H1 (cell line): ENCODE measurements at regions not wholly inside any gene's neighbourhood (a gene's known extent, or its start where the extent isn't known, plus 50 kb on each side); places are given as distances from the start of the nearest gene placed in this dataset.

Experiments used
- CTCF ChIA-PET: fragments of 300-600 bp; sonication (Branson Sonifier 250); formaldehyde crosslinking; loops from one replicate; lab custom pipeline; 2021; ENCODE audit not compliant: partially characterized antibody; lab: Charles Lee
- POLR2A ChIA-PET: fragments of 300-600 bp; sonication (Branson Sonifier 250); formaldehyde crosslinking; loops from one replicate; lab custom pipeline; 2021; ENCODE audit warnings: inconsistent platforms; ENCODE audit not compliant: partially characterized antibody; lab: Charles Lee
- DNase-seq, 2 experiments: peaks; one replicate each; pipeline versions ENCODE4 v3.0.0 to v3.0.0-alpha.2; 2010 to 2022; ENCODE audit warnings: low spot score in 2 of 2, low read depth in 1 of 2, mixed read lengths in 1 of 2
- FAIRE-seq: peaks from 2 replicates; lab custom pipeline; 2011; peaks lifted over from hg19 to GRCh38; lab: Jason Lieb, UNC
- H2AFZ ChIP-seq: 2 replicates; pipeline ENCODE4 v1.8.1; 2012; ENCODE audit warnings: low read length, inconsistent platforms
- H2AK5ac ChIP-seq: 2 replicates; pipeline ENCODE4 v1.6.1; 2013; ENCODE audit warnings: low read depth, low read length
- H2BK120ac ChIP-seq: replicated peaks from 2 replicates; pipeline ENCODE3; 2013; ENCODE audit warnings: low read depth, low read length, inconsistent platforms
- H2BK12ac ChIP-seq: 2 replicates; pipeline ENCODE4 v1.6.1; 2013; ENCODE audit warnings: low read depth, low read length
- H2BK15ac ChIP-seq: 2 replicates; pipeline ENCODE4 v1.6.1; 2013; ENCODE audit warnings: low read length
- H2BK20ac ChIP-seq: 2 replicates; pipeline ENCODE4 v1.6.1; 2013; ENCODE audit warnings: low read length
- H2BK5ac ChIP-seq: 2 replicates; pipeline ENCODE4 v1.6.1; 2013; ENCODE audit warnings: low read depth, low read length
- H3K14ac ChIP-seq: 2 replicates; pipeline ENCODE4 v1.6.1; 2013; ENCODE audit warnings: inconsistent platforms; ENCODE audit not compliant: insufficient read length
- H3K18ac ChIP-seq: 2 replicates; pipeline ENCODE4 v1.6.1; 2013; ENCODE audit warnings: low read length; ENCODE audit errors: extremely low read depth
- H3K23ac ChIP-seq: 2 replicates; pipeline ENCODE4 v1.6.1; 2013; ENCODE audit warnings: inconsistent platforms; ENCODE audit not compliant: insufficient read length
- H3K23me2 ChIP-seq: 2 replicates; pipeline ENCODE4 v1.6.1; 2013; ENCODE audit warnings: low read depth, low read length
- H3K27ac ChIP-seq: 2 replicates; pipeline ENCODE4 v1.6.1; 2011; ENCODE audit warnings: low read depth, low read length, inconsistent platforms
- H3K27me3 ChIP-seq, 4 experiments: replicated peaks in 1 of 4; 1 replicate in 1 of 4; 2 replicates in 3 of 4; pipeline versions ENCODE4 v1.6.1 to v1.8.1; 2011 to 2013; ENCODE audit warnings: low read length in 3 of 4, mild to moderate bottlenecking in 3 of 4, inconsistent platforms in 2 of 4, mixed read lengths in 2 of 4, moderate library complexity in 1 of 4; ENCODE audit not compliant: control insufficient read depth in 3 of 4, insufficient read depth in 3 of 4; ENCODE audit errors: extremely low read depth in 1 of 4
- H3K36me3 ChIP-seq, 4 experiments: 2 replicates each; pipeline versions ENCODE4 v1.6.1 to v1.8.1; 2011 to 2013; ENCODE audit warnings: mild to moderate bottlenecking in 4 of 4, low read length in 3 of 4, moderate library complexity in 2 of 4, control low read depth in 1 of 4, inconsistent platforms in 1 of 4; ENCODE audit not compliant: insufficient read depth in 4 of 4, control insufficient read depth in 2 of 4
- H3K4ac ChIP-seq: replicated peaks from 2 replicates; pipeline ENCODE3; 2013; ENCODE audit warnings: low read length, low read depth, mixed read lengths, inconsistent platforms; ENCODE audit not compliant: insufficient read length
- H3K4me1 ChIP-seq, 4 experiments: replicated peaks in 1 of 4; 1 replicate in 1 of 4; 2 replicates in 3 of 4; pipeline versions ENCODE4 v1.6.1 to v1.8.1; 2011 to 2013; ENCODE audit warnings: low read length in 3 of 4, inconsistent platforms in 2 of 4, mixed read lengths in 1 of 4; ENCODE audit not compliant: insufficient read depth in 4 of 4, control insufficient read depth in 3 of 4
- H3K4me2 ChIP-seq, 2 experiments: 2 replicates each; pipeline versions ENCODE4 v1.6.1 to v1.8.1; 2011 to 2013; ENCODE audit warnings: low read depth in 2 of 2, low read length in 2 of 2, control low read depth in 1 of 2, inconsistent platforms in 1 of 2, mild to moderate bottlenecking in 1 of 2; ENCODE audit not compliant: insufficient read depth in 1 of 2
- H3K4me3 ChIP-seq, 4 experiments: fragments of 200-600, 300-600 bp in 1 of 4; sonication (generic), shearing (Covaris generic), sonication (Bioruptor Twin) in 1 of 4; 2 replicates each; pipeline versions ENCODE4 v1.5.1 to v1.8.1; 2011 to 2016; ENCODE audit warnings: low read length in 4 of 4, low read depth in 3 of 4, control low read depth in 2 of 4, inconsistent platforms in 2 of 4, mild to moderate bottlenecking in 2 of 4, mixed read lengths in 1 of 4, moderate library complexity in 1 of 4; ENCODE audit not compliant: insufficient read depth in 2 of 4; ENCODE audit errors: extremely low read depth in 1 of 4
- H3K56ac ChIP-seq: replicated peaks from 2 replicates; pipeline ENCODE3; 2013; ENCODE audit warnings: low read depth, mild to moderate bottlenecking, mixed read lengths, low read length, inconsistent platforms; ENCODE audit not compliant: insufficient read length
- H3K79me1 ChIP-seq: 2 replicates; pipeline ENCODE4 v1.6.1; 2013; ENCODE audit warnings: low read depth, low read length, control low read depth
- H3K79me2 ChIP-seq, 2 experiments: 2 replicates each; pipeline versions ENCODE4 v1.6.1 to v1.8.1; 2012 to 2013; ENCODE audit warnings: low read length in 2 of 2, mild to moderate bottlenecking in 2 of 2, inconsistent platforms in 1 of 2; ENCODE audit not compliant: insufficient read depth in 2 of 2, control insufficient read depth in 1 of 2
- H3K9ac ChIP-seq, 4 experiments: replicated peaks in 1 of 4; 1 replicate in 1 of 4; 2 replicates in 3 of 4; pipeline versions ENCODE4 v1.6.1 to v1.8.1; 2011 to 2013; ENCODE audit warnings: low read depth in 3 of 4, low read length in 3 of 4, control low read depth in 2 of 4, mild to moderate bottlenecking in 2 of 4, moderate library complexity in 2 of 4, inconsistent platforms in 1 of 4; ENCODE audit errors: extremely low read depth in 1 of 4
- H3K9me3 ChIP-seq, 2 experiments: 2 replicates each; pipeline versions ENCODE4 v1.6.1 to v1.8.1; 2012 to 2013; ENCODE audit warnings: mild to moderate bottlenecking in 2 of 2, moderate library complexity in 2 of 2, control low read depth in 1 of 2, inconsistent platforms in 1 of 2, low read depth in 1 of 2, low read length in 1 of 2, mixed read lengths in 1 of 2; ENCODE audit not compliant: insufficient read depth in 2 of 2
- H4K20me1 ChIP-seq, 2 experiments: replicated peaks in 1 of 2; 2 replicates each; pipeline versions ENCODE3 to v1.8.1; 2011 to 2013; ENCODE audit warnings: inconsistent platforms in 2 of 2, low read length in 2 of 2, mild to moderate bottlenecking in 1 of 2; ENCODE audit not compliant: insufficient read depth in 2 of 2, control insufficient read depth in 1 of 2
- H4K5ac ChIP-seq: 2 replicates; pipeline ENCODE4 v1.6.1; 2013; ENCODE audit warnings: low read length, low read depth, mixed read lengths, inconsistent platforms; ENCODE audit not compliant: insufficient read length
- H4K8ac ChIP-seq: 2 replicates; pipeline ENCODE4 v1.8.0; 2013; ENCODE audit warnings: mild to moderate bottlenecking, moderate library complexity, low read length, inconsistent platforms; ENCODE audit not compliant: insufficient read depth; ENCODE audit errors: extremely low read depth
- H4K91ac ChIP-seq: replicated peaks from 2 replicates; pipeline ENCODE3; 2013; ENCODE audit warnings: low read length, mixed read lengths, inconsistent platforms; ENCODE audit not compliant: insufficient read length
- FOSL1 ChIP-seq: IDR thresholded peaks from 2 replicates; pipeline ENCODE4 v1.6.1; 2011; ENCODE audit warnings: mild to moderate bottlenecking, low read depth, low read length, moderate library complexity; ENCODE audit not compliant: insufficient read depth
- GTF2F1 ChIP-seq: IDR thresholded peaks from 2 replicates; pipeline ENCODE4 v1.6.1; 2012; ENCODE audit warnings: low read depth, low read length, improper control_type of control experiment, borderline replicate concordance
- NRF1 ChIP-seq: IDR thresholded peaks from 2 replicates; pipeline ENCODE4 v1.6.1; 2011; ENCODE audit warnings: mild to moderate bottlenecking, low read depth, low read length, improper control_type of control experiment
- POLR2A ChIP-seq, 2 experiments: IDR thresholded peaks; 1 replicate in 1 of 2; 2 replicates in 1 of 2; pipeline ENCODE4 v1.6.1; 2011; ENCODE audit warnings: low read depth in 2 of 2, low read length in 2 of 2, mild to moderate bottlenecking in 2 of 2; ENCODE audit errors: control extremely low read depth in 1 of 2
- SAP30 ChIP-seq: fragments of 300-600 bp; sonication (generic); IDR thresholded peaks from 2 replicates; pipeline ENCODE4 v1.7.1; 2012; ENCODE audit warnings: low read length, moderate library complexity, mild to moderate bottlenecking, inconsistent platforms; ENCODE audit not compliant: insufficient read depth, insufficient replicate concordance
- WGBS, 2 experiments: shearing (Covaris generic) in 1 of 2; methylation state at CpG; one replicate each; pipeline versions ENCODE4 v1.1.6 to v1.1.7; 2013 to 2015; ENCODE audit warnings: low lambda C conversion rate in 2 of 2, mixed read lengths in 2 of 2, inconsistent platforms in 1 of 2, low coverage in 1 of 2, missing lambda C conversion rate in 1 of 2; ENCODE audit not compliant: insufficient replicate concordance in 2 of 2, insufficient coverage in 1 of 2, insufficient read length in 1 of 2; ENCODE audit errors: extremely low coverage in 1 of 2, missing lambda C conversion rate in 1 of 2; 5-methylcytosine and 5-hydroxymethylcytosine counted together

DNA sequence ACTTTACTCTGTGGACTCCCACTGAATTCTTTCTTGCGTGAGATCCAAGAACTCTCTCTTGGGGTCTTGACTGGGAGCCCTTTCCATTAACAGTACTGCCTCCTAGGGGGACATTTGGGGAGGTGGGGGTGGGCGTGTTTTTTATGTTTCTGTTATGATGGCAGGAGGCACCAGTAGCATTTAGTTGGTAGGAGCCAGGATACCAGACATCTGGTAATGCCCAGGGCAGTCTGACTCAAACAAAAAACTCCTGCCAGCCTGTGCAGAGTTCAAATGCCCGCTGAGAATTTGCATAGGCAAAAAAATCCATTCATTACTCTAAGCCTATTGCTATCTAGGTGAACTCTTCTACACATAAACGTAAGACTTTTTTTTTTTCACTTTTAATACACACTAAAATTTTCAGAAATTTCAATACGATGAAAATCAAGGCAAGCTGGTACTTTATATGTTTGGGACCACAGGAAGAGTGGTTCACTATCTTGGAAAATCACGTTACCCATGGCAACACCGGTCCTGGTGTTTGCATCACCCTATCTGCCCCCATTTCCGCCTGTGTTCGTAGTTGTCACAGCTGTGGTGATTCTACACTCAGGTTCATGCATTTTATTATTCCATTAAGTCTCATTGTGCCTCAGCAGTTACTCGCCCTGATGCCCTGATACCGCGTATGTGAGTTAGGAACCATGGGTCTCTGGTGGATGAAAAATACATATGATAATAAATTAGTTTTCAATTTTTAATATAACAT, 121.1 kb upstream of the XYLT1 start:
- no peak overlapping the region for H2AK5ac ChIP-seq
- no peak overlapping the region for H2BK12ac ChIP-seq
- no peak overlapping the region for H3K14ac ChIP-seq
- H3K4me2 ChIP-seq, result no peak overlapping the region
- DNase-seq, result no peak
- H4K91ac ChIP-seq, result no peak overlapping the region
- 85% methylated on average over 12 of the region's 12 CpGs; no CpG with 5 or more reads in 1 of the 2 experiments for WGBS, 2 experiments
- H3K23ac ChIP-seq, result no peak overlapping the region
- H3K4ac ChIP-seq, result no peak overlapping the region
- no peaks in the 10 kb centered on the region for H3K79me2 ChIP-seq
- no peak overlapping the region for H2BK5ac ChIP-seq
- TF ChIP-seq SAP30, result no peak
- no peak for TF ChIP-seq GTF2F1
- TF ChIP-seq FOSL1, result no peak
- no peak for TF ChIP-seq NRF1
- TF ChIP-seq POLR2A (IDR thresholded peaks at IDR 0.05; ENCODE audit: control extremely low read depth in 1 of 2, low read depth in 2 of 2, low read length in 2 of 2), result no peak
- H2BK120ac ChIP-seq, result no peak overlapping the region
- H3K4me3 ChIP-seq, result no peak overlapping the region
- FAIRE-seq, result no peak
- H3K27me3 ChIP-seq, result no peaks in the 10 kb centered on the region
- no peaks in the 10 kb centered on the region for H3K4me1 ChIP-seq
- no peak overlapping the region for H3K9ac ChIP-seq
- no peak overlapping the region for H4K5ac ChIP-seq
- H3K18ac ChIP-seq, result no peak overlapping the region
- no peak overlapping the region for H2AFZ ChIP-seq
- no peak overlapping the region for H2BK15ac ChIP-seq
- CTCF ChIA-PET, result interaction anchor here (1.9 to 2.4 kb wide), 2 partner anchors 12 to 21 kb away, joined by 6 to 17 read pairs; no protein-coding TSS in a partner anchor
- no peaks in the 10 kb centered on the region for H3K23me2 ChIP-seq
- POLR2A ChIA-PET, result no interaction called here
- H3K36me3 ChIP-seq, result no peaks in the 10 kb centered on the region
- no peaks in the 10 kb centered on the region for H4K20me1 ChIP-seq
- H3K56ac ChIP-seq, result no peak overlapping the region
- H3K79me1 ChIP-seq, result no peaks in the 10 kb centered on the region
- no peak overlapping the region for H4K8ac ChIP-seq
- no peak overlapping the region for H3K27ac ChIP-seq
- no peak overlapping the region for H2BK20ac ChIP-seq
- peaks cover 0 to 3% of the 10 kb centered on the region in 2 experiments; a peak in 1 of 4 replicates for H3K9me3 ChIP-seq
